ENCODE measurements at regions not wholly inside any gene's neighbourhood (a gene's known extent, or its start where the extent isn't known, plus 50 kb on each side); places are given as distances from the start of the nearest gene placed in this dataset.

DNA sequence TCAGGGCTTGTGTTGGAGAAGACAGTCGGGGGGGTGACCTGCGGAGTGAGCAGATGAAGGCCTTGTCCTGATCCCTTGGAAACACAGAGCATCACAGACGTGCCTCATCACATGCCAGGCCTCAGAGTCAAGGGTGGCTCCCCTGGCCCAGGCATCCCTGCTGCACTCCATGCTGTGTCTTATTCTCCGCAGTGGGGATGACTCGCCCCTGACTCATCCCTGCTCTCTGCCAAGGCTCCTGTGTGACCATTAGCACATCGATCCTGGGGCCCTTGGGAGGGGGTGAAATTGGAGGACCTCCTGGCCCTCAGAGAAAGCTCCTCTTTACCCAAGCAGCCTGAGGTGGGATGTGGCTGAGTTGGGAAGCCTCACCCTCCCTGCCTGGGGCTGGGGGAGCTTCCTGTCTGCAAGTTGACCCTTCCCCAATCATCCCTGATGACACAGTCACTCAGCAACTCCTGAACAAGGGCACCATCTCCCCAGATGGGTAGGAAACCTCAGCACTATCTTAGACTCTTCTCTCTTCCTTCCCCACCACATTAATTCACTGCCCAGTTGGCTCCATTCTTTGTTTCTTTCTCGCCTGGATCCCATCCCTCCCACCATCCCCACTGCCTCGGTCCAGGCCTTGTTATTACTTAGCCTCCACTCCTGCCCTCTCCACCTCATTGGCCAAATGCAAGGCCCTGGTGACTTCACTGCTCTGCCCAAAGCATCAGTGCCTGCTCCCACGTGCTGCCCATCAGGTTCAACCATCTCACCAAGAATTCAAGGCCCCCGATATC lies 74.6 kb downstream of the CAMK2N1 start:
- TF ChIP-seq, protein P1, sequence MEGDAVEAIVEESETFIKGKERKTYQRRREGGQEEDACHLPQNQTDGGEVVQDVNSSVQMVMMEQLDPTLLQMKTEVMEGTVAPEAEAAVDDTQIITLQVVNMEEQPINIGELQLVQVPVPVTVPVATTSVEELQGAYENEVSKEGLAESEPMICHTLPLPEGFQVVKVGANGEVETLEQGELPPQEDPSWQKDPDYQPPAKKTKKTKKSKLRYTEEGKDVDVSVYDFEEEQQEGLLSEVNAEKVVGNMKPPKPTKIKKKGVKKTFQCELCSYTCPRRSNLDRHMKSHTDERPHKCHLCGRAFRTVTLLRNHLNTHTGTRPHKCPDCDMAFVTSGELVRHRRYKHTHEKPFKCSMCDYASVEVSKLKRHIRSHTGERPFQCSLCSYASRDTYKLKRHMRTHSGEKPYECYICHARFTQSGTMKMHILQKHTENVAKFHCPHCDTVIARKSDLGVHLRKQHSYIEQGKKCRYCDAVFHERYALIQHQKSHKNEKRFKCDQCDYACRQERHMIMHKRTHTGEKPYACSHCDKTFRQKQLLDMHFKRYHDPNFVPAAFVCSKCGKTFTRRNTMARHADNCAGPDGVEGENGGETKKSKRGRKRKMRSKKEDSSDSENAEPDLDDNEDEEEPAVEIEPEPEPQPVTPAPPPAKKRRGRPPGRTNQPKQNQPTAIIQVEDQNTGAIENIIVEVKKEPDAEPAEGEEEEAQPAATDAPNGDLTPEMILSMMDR (IDR thresholded peaks at IDR 0.05): no peak
- TF ChIP-seq EZH2 (IDR thresholded peaks at IDR 0.05; ENCODE audit: borderline replicate concordance, insufficient read depth, low read depth, low read length, poor library complexity, severe bottlenecking): no peak
